ENCODE measurements at regions not wholly inside any gene's neighbourhood (a gene's known extent, or its start where the extent isn't known, plus 50 kb on each side); places are given as distances from the start of the nearest gene placed in this dataset.
"Not testable (repeated sequence)": the region's sequence is repeated elsewhere in the genome, so short reads cannot be mapped to it uniquely, and the experiment has no call there.

GRCh38 chr2:66242888-66243287 is 192.0 kb upstream of the MEIS1 start:
- not testable (repeated sequence) for TF ChIP-seq CTCF (conservative IDR thresholded peaks at IDR 0.05; ENCODE audit: low read depth, low read length); EZH2 (IDR thresholded peaks at IDR 0.05; ENCODE audit: borderline replicate concordance, low read depth, low read length, poor library complexity, severe bottlenecking)
